GM18517 (cell line): ENCODE measurements at regions not wholly inside any gene's neighbourhood (a gene's known extent, or its start where the extent isn't known, plus 50 kb on each side); places are given as distances from the start of the nearest gene placed in this dataset.

Experiments used
- ATAC-seq: cut with Tn5 transposase; IDR thresholded peaks from one replicate; pipeline ENCODE4 v1.9.1; 2021; ENCODE audit warnings: mild to moderate bottlenecking, moderate library complexity; ENCODE audit not compliant: unreplicated experiment

DNA sequence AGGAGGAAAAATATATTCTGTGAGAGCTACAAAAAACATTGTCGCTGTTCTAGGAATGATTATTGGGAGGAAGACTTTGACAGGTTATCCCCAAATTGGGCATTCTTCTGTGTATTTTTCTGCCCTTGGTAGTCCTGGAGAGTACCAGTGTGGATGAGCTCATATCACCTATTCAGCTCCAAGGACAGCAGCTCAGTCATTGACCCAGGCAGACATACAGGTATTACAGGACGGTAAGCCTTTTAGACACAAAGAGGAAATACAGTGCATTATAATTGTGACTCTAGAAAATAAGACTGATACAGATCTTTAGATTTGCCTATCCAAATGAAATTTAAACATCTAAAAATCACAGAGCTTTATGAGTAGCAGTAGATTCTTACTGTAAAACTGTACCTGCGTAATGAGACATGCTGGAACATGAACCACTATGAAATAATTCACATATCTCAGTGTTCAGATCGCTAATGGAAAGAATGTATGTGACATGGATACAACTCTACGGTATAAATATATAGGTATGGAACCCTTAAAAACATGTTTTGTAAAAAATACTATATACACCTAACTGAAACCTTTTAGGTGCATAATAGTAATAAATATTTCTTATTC lies 56.0 kb downstream of the PLK2 start:
- ATAC-seq, result no peak

GRCh38 chr5:58401701-58402100 lies 58.2 kb downstream of the PLK2 start:
- no peak for ATAC-seq

DNA sequence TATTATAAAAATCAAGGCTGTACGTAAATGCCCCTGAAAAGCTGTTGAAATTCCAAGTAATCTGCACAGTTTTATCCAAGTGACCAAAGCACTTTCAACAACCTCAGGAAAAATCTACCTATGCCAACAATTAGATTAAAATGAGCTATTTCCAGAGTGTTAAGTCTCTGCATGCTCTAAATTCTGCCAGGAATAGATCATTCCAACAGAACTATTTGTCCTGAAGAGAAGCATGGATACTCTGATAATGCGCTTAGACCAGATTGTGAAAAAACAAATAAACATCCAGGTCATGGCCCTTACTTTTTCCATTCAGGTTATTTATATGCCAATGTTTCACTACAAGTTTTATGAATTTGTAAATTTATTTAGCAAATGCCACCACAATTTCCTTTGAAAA lies 59.1 kb downstream of the PLK2 start:
- ATAC-seq, result no peak

- no peak for ATAC-seq
Observed at GRCh38 chr5:58399951-58400350, 59.9 kb downstream of the PLK2 start.

DNA sequence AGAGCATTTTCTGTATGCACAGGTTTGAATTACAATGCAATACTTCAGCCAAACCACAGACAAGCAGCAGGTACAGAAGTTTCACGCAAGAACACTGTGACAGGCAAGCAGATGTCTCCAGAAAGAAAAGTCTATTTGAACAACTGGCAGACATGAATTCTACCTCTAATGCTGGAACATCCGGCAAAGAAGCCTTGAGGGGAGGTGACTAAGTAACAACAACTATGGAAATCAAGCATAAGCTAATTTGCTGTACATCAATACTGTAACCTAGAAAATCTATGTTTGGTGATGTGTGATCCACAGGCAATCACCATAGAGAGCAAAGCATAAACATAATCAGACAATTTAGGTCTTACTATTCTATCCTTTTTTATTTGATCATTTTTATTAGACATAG lies 65.5 kb downstream of the PLK2 start:
- no peak for ATAC-seq

- ATAC-seq, result no peak
Observed at GRCh38 chr5:58393716-58394115, 66.2 kb downstream of the PLK2 start.

DNA sequence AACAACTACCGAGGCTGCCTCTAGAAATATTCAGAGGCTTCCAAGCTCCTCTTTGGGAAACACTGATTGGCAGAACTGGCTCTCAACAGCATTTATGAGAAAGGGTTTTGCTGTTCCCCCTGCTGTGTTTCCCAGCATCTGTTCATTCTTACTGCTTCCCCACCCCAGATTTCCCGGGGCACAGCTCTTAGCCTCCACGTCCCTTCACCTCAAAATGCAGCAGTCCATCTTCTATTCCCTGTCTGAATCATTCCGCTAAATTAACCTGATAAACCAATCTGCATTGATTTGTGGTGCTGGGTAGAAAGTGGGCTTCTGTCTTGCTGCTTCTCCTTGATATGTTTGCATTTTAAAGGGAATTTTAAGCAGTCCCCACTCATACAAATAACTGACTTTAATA lies 67.4 kb downstream of the PLK2 start:
- ATAC-seq, result no peak

DNA sequence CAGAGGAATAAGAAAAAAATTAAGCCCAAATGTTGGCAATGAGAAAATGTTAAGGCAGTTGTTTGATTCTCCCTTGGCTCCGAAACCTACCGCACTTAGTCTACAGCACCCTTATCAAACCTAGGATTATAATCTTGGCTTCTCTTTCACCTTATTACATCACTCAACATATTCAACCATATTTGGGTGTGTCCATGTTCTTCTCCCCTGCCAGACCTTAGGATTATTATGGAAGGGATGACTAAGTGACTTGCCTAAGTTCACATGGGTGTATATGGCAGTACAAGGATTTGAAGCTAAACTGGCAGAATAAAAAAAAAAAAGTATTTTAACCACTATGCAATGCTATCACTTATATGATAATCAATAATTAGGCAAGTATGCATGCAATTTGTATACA lies 76.4 kb downstream of the PLK2 start:
- no peak for ATAC-seq

- ATAC-seq, result no peak
Observed at GRCh38 chr5:58382131-58382534, 77.8 kb downstream of the PLK2 start.

GRCh38 chr5:58381566-58381965 lies 78.3 kb downstream of the PLK2 start:
- no peak for ATAC-seq

DNA sequence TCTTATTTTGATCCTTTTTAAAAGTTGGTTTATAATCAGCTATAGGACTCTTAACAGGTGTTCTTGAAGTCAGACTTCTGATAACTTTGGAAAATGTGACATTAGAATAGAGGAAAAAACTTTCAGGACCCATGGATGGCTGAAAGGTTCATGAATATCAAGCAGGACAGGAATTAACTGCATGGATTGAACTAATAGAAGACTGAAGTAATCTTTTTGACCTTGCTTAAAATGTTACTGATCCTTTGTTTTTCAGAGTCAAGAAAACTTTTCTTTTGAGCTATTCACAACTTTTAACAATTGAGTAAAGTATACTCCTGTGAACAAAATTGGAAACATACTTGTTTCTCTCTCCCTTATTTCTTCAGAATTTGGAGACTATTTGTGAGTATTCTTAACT lies 79.2 kb downstream of the PLK2 start:
- no peak for ATAC-seq

- ATAC-seq, result no peak
Observed at GRCh38 chr5:58378613-58379390, 81.1 kb downstream of the PLK2 start.

DNA sequence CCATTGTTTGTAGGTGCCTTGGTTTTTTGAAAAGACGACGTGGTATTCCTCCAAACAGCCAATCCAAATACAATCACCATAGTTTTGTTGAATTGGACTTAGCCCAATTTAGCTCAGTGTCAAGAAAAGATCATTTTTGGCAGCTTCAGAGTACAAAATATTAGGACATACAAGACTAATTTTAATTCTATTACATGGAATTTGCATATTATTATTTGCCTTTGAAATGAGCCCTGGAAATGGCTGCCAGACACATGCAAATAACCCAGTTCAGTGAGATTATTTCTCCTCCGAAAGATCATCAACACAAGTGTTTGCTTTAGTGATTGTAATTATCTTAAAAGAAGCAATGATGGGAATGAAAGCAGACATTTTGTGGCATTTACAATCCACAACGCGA lies 89.3 kb downstream of the PLK2 start:
- no peak for ATAC-seq

DNA sequence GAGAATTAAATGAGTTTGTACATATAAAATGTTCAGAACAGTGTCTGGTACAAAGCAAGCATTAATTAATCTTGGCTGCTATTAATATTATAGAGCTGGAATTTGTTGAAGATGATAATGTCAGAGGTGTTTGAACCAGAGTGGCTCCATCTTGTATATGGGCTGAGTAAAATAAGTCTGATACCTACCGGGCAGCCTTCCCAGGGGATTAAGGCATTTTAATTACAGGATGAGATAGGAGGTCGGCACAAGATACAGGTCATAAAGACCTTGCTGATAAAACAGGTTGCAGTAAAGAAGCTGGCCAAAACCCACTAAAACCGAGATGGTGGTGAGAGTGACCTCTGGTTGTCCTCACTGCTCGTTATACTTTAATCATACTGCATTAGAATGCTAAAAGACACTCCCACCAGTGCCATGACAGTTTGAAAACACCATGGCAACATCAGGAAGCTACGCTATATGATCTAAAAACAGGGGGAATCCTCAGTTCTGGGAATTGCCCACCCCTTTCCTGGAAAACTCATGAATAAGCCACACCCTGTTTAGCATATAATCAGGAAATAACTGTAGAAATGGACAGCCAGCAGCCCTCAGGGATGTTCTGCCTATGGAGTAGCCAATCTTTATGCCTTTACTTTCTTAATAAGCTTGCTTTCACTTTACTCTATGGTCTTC lies 90.2 kb downstream of the PLK2 start:
- no peak for ATAC-seq

- no peak for ATAC-seq
Observed at GRCh38 chr5:58366461-58366860, 93.4 kb downstream of the PLK2 start.

DNA sequence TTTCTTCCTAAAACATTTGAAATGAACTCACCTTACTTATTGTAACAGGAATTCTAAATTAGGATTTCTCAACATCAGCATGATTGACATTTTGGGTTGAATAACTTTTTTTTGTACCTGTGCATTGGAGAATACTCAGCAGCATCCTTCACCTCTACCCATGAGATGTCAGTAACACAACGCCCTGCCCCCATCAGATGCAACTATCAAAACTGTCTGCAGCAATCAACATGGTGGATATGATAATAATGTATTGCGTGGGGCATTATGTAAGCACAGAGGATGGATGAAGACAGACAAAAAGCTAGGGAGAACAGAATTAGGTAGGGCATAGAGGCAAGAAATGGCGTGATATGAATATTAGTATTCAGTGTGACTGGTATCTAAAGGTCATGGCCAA lies 94.1 kb downstream of the PLK2 start:
- ATAC-seq, result no peak

GRCh38 chr5:58363461-58364249 lies 96.2 kb downstream of the PLK2 start:
- no peak for ATAC-seq

GRCh38 chr5:58362135-58362534 lies 97.8 kb downstream of the PLK2 start:
- ATAC-seq, result no peak

DNA sequence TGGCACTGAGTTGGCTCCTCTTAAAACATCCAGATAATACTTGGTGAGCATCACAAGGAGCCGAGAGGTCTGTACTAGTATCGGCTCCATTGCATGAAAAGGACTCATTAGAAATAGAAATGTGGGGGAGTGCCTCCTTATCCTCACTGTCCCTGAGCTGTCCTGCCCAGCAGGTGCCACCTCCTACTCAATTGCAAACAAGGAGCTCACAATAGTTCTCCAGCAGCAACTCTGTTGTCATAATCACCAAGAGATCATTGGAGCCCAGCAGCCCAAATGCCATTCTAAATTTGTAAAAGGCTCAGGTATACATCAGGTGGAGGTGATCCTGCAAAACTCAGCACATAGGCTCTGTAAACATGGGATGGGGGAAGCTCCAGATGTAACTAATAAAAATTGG lies 99.1 kb downstream of the PLK2 start:
- ATAC-seq, result no peak

DNA sequence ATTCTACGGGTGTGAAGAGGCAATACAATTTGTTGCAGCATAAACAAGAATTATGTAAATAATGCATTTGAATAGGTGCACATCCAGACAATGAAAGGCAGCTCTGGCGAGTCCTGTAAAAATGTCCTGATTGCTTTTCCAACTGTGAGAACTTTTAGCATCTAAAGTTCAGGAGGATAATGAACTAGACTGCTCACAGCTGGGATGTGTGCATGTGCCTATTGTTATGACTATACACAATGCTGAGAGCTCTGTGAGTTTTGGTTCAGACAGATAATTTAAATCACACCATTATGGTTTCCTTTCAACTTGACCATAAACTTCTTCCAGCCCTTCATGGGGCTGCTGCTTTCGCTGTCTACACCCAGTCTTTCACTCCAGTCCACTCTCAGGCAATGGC lies 99.9 kb downstream of the PLK2 start:
- no peak for ATAC-seq

DNA sequence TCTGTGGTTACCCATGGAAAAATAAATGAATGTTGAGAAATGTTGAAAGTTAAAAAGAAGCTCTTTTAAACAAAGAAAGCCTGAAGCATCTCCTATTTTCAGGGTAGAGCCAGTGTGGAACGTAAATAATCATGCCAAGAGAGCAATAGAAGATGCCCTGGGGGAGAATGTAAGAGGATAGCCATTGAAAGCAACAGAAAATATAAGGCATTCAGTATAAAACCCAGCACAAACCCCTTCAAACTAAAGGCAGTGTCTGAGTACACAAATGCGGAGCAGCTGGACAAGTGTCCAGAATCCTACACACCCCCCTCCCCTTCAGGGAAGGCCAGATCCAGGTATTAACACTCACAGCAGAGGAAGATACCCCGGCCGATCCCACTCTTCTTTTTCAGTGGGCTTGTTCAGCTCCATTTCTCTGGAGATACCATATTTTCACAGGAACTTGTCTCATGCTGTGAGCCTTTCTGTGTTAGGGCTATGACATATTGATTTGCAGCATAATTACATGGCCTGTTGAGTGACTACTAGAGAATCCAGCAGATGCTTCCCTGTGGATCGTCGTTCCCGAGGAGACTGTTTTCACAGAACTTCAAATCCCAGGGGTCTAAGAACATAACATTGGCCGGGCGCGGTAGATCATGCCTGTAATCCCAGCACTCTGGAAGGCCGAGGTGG lies 101.2 kb downstream of the PLK2 start:
- ATAC-seq, result no peak
